Fibroblast of mammary gland (primary cell): ENCODE measurements at regions not wholly inside any gene's neighbourhood (a gene's known extent, or its start where the extent isn't known, plus 50 kb on each side); places are given as distances from the start of the nearest gene placed in this dataset.

Source experiments
- DNase-seq: peaks from one replicate; pipeline ENCODE4 v3.0.0-alpha.2; 2010; ENCODE audit warnings: low read depth
- H3K4me3 ChIP-seq: 2 replicates; pipeline ENCODE4 v1.5.1; 2011; ENCODE audit warnings: low read depth, mild to moderate bottlenecking, low read length, moderate library complexity; ENCODE audit not compliant: control insufficient read depth
- TF ChIP-seq, protein P1 (sequence below): conservative IDR thresholded peaks from 2 replicates; pipeline ENCODE4 v1.5.1; 2011; ENCODE audit warnings: low read depth, low read length, inconsistent platforms; ENCODE audit not compliant: control insufficient read depth, insufficient read depth

DNA sequence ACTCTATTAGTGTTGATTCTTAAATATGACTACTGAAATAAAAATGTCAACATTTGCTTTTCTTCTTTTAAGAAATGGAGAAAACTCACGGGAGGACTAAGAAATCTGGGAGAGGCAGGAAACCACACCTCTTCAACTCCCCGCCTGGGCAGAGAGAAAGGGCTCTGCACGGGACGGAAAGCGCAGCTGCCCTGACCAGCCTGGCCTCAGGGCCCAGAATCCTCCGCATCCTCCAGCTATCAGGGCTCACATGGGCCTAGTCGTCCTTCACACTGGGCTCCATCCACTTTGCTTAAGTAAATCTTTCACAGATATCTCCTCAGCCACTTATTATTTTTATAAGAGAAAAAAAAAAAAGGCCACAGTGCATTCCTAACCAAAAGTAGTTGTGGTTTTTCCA is 215.1 kb downstream of the TBXT start:
- no peak for DNase-seq
- H3K4me3 ChIP-seq, result no peak overlapping the region
- TF ChIP-seq, protein P1, sequence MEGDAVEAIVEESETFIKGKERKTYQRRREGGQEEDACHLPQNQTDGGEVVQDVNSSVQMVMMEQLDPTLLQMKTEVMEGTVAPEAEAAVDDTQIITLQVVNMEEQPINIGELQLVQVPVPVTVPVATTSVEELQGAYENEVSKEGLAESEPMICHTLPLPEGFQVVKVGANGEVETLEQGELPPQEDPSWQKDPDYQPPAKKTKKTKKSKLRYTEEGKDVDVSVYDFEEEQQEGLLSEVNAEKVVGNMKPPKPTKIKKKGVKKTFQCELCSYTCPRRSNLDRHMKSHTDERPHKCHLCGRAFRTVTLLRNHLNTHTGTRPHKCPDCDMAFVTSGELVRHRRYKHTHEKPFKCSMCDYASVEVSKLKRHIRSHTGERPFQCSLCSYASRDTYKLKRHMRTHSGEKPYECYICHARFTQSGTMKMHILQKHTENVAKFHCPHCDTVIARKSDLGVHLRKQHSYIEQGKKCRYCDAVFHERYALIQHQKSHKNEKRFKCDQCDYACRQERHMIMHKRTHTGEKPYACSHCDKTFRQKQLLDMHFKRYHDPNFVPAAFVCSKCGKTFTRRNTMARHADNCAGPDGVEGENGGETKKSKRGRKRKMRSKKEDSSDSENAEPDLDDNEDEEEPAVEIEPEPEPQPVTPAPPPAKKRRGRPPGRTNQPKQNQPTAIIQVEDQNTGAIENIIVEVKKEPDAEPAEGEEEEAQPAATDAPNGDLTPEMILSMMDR, result no peak

DNA sequence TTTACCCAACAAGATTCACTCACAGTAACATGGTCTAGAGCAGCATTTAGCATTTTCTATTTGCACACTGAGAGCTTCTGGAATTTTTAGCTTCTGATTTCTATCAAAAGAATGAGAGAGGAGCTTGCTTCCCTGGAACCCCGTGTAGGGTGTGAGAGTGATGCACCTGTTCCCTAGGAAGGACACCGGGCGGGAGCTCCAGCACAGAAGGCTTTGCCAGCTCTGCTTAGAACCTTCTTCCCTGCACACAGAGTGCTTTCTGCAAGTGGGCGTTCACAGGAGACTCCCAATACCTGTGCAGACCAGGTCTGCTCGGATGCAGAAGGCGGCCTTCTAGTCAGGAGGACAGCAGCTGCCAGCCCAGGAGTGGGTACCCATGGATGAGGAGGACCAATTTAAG is 217.3 kb downstream of the TBXT start:
- H3K4me3 ChIP-seq, result no peak overlapping the region
- no peak for DNase-seq
- TF ChIP-seq, protein P1, result no peak

DNA sequence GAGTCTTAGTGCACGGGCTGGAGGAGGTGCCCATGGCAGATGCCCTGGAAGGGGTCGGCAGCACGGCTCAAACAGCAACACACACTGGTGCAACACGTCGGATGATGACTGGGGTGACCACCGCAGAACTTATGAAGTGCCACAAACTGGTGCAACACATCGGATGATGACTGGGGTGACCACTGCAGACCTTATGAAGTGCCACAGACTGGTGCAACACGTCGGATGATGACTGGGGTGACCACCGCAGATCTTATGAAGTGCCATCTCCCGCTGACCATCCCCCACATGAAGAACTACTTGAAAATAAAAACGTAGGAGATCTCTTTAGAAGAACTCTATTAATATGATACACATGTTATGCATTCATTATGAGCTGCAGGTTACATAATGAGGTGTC is 218.3 kb downstream of the TBXT start:
- TF ChIP-seq, protein P1, result no peak
- no peak overlapping the region for H3K4me3 ChIP-seq
- no peak for DNase-seq

DNA sequence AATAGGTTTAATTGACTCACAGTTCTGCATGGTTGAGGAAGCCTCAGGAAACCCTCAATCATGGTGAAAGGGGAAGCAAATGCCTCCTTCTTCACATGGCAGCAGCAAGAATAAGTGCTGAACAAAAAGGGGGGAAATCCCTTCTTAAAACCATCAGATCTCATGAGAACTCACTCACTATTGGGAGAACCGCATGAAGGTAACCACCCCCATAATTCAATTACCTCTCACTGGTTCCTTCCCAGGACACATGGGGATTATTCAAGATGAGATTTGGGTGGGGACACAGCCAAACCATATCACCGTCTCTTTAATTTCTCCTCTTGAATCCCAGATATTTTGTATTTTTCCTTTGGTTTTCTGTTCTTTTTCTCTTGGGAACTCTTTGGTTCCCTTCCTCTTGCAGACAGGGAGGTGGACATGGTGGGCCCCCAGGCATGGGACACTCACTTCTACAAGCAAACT is 223.6 kb downstream of the TBXT start:
- TF ChIP-seq, protein P1, result no peak
- no peak for DNase-seq
- H3K4me3 ChIP-seq, result no peak overlapping the region

DNA sequence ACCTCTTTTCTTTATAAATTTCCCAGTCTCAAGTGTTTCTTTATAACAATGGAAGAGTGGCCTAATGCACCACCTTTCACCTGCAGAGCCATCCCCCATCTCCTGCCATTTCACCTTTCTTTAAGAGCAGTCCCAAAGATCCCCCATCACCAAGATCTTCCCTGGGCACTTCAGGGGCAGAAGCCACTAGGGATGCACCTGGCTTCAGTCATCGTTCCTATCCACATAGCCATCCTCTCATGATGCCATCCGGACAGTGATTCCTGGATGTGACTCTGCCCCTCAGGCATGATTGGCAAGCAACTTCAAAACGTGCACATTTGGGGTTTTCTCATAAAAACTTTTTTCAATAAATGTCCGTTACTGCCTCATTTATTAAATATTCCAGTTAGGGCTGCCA is 225.9 kb downstream of the TBXT start:
- no peak overlapping the region for H3K4me3 ChIP-seq
- TF ChIP-seq, protein P1, result no peak
- no peak for DNase-seq

DNA sequence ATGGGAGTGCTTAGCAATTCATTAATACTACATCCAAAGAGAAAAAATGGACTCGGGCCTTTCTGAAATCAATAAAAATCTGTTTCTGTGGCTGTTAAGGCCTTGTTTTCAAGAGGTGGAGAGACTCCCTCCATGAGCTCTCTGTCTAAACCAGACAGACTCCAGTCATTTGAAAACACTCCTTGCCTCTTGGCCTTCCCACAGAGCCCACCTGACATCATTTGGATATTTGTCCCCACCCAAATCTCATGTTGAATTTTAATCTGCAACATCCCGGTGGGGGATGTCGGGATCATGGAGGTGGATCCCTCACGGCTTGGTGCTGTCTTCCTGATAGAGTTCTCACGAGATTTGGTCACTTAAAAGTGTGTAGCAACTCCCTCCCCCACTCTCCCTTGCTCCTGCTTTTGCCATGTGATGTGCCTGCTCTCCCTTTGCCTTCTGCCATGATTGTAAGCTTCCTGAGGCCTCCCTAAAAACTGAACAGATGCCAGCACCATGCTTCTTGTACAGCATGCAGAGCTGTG is 226.3 kb downstream of the TBXT start:
- no peak overlapping the region for H3K4me3 ChIP-seq
- DNase-seq, result no peak
- TF ChIP-seq, protein P1, result no peak

DNA sequence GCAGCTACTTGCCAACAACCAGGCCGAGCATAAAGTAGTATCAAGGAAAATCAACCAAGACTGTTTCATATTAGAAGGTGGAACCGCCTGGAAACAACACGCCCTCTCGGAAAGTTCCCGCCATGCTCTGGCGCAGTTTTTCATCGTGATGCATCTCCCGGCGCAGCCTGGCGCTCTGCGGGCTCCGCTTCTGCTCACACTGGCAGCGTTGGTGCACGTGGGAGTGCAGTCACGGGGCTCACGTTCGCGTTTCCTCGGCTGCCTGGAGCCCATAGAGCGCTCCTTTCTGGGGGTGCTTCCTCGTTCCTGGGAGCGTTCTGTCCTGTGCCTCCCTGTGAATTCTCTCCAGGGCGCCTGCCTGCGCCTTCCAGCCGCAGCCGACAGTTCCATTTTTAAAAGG is 227.3 kb downstream of the TBXT start:
- TF ChIP-seq, protein P1, result no peak
- no peak overlapping the region for H3K4me3 ChIP-seq
- no peak for DNase-seq
